GM19025 (cell line): ENCODE measurements at regions not wholly inside any gene's neighbourhood (a gene's known extent, or its start where the extent isn't known, plus 50 kb on each side); places are given as distances from the start of the nearest gene placed in this dataset.
"Not testable (repeated sequence)": the region's sequence is repeated elsewhere in the genome, so short reads cannot be mapped to it uniquely, and the experiment has no call there.

ENCODE experiments used
- ATAC-seq: cut with Tn5 transposase; IDR thresholded peaks from one replicate; pipeline ENCODE4 v1.9.1; 2021; ENCODE audit warnings: mild to moderate bottlenecking, low read depth, moderate library complexity; ENCODE audit not compliant: unreplicated experiment

DNA sequence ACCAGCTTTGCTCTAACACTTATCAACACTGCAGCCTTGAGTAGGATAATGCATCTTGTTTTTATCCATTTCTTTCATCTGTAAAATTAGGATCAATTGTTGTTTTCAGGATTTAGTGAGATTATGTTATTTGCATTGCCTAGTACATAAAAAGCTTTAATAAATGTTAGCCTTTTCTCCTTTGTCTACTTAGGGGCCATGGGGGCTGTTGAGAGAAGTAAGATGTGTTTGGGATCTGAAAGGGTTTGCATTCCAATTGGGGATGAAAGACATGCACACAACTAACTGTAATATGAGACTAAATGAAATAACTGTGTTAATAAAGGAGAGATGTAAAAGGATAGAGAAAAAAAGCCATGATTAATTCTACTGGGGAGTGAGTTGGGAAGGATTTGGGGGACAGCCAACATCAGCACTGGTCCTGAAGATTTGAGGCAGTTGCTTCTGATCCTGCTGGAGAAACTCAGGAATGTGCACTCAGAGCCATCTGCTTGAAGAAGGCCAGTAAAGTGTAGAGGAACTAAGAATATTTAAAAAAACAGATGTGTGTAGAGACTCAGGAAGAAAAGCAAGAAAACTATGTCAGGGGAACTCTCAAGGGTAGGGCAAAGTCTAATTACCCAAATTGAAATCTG lies 236.3 kb downstream of the OLFM4 start:
- no peak for ATAC-seq

DNA sequence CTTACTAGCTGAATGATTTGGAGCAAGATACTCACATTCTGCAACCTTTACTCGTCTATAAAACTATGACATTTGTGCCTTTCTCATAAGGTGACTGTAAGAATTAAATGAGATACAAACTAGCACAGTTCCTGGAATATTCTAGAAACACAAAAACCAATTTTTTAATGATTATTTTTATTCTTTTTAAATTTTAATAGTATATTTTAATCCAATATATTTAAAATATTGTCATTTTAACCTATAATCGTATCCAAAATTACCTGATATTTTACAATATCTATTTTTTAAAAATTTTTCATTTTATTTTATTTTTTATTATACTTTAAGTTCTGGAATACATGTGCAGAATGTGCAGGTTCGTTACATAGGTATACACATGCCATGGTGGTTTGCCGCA lies 238.1 kb downstream of the OLFM4 start:
- ATAC-seq, result no peak

DNA sequence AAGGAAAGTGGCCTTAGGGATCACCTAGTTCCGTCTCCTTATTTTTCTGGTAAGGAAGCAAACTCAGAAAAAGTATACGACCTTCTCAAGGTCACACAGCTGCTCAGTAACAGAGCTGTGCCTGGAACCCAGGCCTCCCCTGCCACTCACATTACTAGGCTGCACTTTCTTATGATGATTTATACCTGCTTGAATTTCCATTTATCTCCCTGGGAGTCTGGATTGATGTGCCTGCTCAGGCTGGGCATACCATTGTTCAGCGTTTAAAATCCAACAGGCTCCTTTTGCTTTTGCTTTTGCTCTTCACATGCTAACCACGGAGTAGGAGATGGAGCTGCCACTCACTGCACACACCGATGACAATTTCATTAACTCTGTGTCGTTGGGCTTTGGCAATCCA lies 241.0 kb downstream of the OLFM4 start:
- no peak for ATAC-seq

DNA sequence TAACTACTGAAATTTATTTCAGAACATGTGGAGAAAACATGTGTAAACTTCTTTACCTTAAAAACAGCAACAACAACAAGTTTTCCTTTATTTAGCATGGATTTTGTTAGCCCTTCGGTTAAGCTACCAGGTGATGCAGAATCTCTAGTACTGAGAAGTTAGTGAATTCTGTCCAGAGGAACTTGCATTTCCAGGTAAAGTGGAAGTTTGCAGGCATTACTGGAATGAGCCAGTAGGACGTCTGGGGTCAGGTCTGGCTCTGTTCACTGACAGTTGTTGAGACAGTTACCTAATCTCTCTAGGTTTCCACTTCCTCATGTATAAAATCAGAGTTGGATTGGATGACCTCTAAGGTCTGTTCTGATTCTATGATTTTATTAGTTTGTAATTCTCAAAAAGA lies 244.3 kb downstream of the OLFM4 start:
- ATAC-seq, result no peak

DNA sequence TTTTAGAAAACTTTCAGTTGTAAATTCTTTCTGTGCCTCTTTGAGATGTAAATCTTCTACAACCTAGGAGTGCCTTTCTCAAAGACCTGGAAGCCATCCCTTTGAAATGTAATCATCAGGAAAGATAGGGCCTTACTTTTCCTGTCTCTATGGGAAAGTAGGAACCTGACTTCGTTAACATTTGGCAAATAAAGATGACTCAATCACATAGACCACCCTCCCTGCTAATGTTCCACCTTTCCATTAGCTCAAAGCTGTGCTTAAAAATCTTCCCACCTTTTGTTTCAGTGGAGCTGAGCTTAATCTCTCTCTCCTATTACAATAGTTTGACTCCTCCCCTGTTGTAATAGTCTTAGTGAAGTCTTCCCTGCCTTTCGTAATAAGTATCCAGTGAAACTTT lies 247.7 kb downstream of the OLFM4 start:
- no peak for ATAC-seq

DNA sequence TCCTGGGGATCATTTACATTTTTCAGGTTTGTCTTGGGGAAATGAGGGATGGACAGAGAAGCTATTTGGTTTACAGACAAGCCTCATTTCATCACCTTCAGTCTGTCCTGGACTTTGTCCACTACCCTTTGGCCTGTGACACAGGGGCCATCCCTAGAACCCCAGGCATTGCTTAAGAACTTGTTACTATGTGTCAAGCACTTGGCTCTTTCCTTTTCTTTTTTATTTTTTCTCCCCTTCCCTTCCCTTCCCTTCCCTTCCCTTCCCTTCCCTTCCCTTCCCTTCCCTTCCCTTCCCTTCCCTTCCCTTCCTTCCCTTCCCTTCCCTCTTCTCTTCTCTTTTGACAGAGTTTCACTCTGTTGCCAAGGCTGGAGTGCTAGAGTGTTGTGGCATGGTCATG lies 253.1 kb downstream of the OLFM4 start:
- ATAC-seq, result no peak

DNA sequence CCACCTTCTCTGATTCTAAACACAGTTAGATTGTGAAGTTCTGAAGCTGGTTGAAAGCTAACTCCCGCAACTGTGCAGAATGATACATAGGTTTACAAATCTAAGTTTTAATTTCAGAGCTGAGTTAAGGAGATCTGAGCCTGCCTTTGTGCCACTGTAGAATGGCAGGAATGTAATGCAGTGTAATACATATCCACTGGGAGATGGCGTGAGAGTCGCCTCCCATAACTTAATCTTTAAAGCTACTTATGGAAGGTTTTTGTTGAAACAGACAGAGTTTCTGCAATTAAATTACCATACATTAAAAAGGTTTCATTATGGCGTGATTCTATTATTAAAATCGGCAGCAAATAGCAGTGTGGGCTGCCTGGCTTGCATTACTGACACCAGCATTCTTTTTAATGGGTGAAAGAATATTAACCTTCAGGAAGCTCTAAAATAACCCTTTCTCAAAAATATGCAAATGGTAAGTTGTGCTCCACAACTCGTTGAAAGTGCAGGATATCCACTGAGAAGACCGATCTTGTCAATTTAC lies 257.4 kb downstream of the OLFM4 start:
- no peak for ATAC-seq

DNA sequence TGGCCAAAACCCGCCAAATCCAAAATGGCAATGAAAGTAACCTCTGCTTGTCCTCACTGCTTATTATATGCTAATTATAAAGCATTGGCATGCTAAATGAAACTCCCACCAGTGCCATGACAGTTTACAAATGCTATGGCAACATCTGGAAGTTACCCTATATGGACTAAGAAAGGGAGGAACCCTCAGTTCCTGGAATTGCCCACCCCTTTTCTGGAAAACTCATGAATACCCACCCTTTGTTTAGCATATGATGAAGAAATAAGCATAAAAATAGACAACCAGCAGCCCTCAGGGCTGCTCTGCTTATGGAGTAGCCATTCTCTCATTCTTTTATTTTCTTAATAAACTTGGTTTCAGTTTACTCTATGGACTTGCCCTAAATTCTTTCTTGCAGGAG lies 269.8 kb downstream of the OLFM4 start:
- no peak for ATAC-seq

DNA sequence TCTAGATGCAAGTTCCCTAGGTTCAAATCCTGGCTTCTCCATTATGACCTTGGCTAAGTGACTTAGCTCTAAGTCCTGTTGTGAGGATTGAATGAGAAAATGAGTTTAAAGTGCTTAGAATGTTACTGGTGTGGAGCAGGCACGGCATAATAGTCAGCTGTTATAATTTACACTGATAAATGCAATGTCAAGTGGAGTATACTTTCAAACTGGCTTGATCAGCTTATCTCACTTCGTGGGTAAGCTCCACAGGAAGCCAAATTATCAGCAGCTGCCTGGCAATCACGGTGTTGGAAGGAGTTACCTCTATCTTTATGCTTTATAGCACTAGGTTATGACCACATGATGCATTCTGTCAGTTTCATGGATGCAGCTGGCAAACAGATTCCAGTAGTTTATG lies 272.8 kb downstream of the OLFM4 start:
- no peak for ATAC-seq

DNA sequence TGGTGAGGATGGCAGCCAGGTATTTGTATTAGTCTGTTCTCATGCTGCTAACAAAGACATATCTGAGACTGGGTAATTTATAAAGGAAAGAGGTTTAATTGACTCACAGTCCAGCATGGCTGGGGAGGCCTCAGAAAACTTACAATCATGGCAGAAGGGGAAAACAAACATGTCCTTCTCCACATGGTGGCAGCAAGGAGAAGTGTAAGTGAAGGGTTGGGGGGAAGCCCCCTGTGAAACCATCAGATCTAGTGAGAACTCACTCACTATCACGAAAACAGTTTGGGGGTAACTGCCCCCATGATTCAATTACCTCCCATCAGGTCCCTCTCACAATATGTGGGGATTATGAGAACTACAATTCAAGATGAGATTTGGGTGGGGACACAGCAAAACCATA lies 276.8 kb downstream of the OLFM4 start:
- ATAC-seq, result not testable (repeated sequence)

DNA sequence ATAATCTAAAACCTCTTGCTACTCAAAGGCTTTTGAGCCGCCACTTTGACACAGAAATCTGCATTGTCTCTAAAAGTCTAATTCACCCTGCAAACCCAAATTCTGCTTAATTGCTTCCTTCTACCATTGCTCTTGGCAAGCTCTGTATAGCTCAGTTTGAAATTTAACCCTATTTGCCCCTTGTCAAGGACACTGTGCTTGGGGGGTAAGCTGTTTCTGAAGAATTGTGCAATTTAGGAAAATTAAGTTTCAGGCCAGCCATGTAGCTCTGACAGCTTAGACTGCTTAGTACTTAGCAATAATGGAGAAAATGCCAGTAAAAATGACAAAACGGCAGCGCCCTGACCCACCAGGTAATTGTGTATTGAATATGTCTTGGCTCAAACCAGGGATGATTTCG lies 282.2 kb downstream of the OLFM4 start:
- no peak for ATAC-seq

DNA sequence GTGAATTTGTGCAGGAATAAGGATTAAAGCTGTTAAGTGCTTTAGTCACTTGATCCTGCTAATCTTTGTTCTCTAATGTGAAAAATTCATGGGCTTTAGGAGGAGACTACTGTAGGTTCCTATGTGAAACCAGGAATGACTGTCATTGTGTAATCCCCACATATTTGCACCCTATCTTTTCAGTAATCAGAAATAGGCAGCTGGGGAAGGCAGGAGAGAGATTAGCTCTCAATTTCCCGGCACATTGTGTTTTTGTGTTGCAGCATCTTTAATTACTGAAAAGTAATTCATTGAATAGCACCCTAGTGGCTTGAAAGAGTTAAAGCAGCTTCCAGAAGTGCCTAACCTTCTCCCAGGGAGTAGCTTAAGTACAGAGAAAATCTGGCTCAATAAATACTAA lies 282.9 kb downstream of the OLFM4 start:
- ATAC-seq, result no peak

DNA sequence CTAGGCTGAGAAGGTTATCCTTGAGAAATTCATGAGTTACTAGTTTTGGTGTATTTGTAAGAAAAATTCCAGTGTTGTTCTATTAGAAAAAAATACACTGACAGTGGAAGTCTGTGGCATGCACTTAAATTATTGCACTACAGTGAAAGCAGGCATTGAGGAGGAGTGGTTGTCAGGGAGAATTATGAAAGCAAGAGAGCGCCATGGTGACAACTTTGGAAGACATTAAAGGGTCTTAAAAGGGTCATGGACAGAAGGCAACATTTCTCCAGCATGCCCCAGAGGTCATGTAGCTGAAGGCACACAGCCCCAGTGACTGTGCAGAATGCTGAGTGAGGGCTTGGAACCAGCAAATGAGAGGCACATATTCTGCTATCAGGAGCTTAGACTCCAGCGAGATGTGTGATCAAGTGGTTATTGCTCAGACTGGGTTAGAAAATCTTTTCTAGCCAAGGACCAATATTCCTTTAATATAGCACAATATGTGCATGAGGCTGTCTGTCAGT lies 292.7 kb downstream of the OLFM4 start:
- ATAC-seq, result no peak

DNA sequence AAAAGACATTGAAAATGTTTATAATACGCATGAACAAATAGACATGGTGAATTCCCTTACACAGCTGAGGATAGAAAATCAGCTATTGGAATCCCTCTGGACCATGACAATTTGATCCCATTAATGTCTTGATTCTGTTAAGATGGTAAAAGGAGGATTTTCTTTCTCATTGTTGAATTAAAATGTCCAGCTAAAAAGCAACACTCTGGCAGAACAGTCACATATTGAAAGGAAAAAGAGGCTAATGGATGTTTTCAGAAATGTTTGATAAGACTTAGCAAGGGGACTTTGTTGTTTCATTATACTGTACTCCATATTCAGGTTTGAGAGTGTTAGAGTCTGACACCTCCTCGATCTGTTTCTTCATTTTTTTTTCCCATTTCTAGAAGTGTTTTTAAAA lies 296.0 kb downstream of the OLFM4 start:
- no peak for ATAC-seq

DNA sequence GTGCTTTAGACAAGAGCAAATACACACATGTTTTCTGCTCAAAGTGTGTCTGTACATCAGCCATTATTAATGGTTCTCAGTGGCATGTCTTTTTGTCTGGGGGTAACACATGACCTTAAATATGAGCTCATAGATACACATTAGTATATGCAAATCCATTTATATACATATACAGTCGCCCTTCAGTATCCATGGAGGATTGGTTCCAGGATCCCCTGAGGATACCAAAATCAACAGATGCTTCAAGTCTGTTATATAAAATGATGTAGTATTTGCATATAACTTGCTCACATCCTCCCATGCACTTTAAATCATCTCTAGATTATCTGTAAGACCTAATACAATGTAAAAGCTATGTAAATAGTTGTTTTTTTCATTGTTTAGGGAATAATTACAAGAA lies 298.1 kb downstream of the OLFM4 start:
- no peak for ATAC-seq

DNA sequence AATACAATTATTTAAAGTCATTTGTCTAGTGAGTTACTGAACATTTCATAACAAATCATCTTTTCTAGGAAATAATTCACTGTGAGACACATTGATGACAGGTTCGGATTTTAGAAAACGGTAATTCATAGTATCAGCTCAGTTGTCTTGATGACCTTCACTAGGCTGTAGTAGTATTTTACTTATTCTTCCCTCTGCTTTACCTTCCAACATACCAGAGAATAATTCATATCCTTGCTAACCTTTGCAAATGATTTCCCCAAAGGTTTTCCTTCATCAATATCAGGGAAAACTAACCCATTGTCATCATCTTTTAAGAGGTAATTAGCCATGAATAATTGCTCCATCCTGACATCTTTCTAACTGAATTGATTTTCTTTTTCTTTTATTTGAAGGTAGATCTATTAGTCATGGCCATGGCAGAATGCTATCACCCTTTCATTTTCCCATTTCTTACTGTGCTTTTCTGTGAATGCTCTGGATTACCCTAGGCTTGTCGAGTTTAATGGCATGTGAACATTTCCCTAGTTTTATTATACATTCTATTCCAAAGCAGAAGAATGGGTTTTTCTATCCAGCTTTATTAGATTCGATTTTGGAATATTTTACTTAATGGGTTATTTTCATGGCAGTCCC lies 299.2 kb downstream of the OLFM4 start:
- no peak for ATAC-seq

DNA sequence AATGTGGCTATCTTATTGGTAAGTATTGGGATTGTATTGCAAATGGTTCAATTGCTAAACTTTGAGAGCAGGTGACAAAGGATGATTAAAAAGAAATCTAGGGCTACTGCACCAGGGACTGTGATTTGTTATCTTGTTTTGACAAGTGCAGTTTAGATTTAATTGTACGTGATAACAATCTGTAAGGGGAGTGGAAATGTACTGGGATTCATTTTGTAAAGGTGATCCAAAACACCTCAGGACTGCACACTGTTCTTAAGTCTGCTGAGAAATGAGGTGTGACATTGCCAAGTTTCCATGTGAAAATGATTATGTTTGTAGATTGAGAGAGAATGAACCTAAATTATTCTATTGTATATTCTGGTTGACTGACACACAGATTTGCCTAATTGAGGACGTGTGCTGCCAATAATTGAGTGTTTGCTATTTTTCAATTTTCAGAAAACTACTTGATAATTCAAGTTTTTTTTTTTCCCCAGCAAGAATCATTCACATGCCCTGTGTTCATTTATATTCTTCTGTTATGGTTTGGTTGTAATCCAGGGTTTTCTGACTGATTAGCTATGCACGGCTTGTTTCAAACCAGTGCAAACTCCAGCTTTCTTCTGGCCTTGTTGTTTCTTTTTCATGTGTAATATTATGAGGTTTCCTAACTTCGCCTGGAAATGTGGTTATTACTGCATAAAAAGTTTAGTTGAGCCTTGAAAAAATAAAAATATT lies 308.0 kb downstream of the OLFM4 start:
- ATAC-seq, result no peak

DNA sequence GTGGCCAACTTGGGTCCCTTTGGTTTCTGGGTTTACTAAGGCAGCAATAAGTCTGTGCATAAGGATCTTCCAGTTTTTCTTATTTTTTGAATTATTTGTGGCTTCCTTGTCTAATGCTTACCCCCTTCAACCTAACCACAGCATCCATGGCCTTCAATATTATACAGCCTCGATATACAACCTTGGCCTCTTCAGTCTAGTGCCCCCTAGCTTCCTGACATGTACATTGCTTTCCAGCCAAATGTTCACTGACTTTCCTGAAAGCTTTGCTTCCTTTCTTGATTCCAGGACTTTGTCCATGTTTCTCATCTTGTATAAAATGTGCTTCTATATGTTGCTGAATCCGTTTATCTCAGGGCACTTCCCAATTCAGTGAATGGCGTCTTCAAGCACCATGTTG lies 310.1 kb downstream of the OLFM4 start:
- no peak for ATAC-seq

DNA sequence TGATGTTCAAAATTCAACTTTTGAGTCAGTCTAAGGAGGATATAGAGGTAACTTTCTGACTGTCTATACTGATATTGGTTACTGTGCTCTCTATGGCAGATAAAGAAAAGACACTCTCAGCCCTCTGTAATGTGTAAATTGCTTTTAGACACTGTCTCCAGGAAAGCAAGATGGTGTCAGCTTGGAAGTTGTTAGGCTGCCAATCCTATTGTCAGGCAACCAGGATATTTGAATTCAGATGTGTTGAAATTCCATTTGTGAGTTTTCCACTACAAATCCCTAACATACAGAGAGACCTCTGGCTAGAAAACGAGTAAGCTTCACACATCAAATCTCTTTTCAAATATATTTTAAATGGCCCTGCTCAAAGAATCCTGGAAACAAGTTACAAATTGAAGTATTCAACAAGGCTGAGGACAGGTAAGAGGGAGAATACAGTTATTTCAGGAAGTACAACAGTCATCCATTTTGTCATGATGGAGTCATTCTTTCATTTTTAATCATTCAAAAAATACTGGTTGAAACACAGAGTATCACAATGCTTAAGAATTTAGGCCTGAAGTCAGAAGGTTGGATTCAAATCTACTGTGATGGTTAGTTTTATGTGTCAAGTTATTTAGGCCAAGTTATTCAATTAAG lies 312.0 kb downstream of the OLFM4 start:
- no peak for ATAC-seq

DNA sequence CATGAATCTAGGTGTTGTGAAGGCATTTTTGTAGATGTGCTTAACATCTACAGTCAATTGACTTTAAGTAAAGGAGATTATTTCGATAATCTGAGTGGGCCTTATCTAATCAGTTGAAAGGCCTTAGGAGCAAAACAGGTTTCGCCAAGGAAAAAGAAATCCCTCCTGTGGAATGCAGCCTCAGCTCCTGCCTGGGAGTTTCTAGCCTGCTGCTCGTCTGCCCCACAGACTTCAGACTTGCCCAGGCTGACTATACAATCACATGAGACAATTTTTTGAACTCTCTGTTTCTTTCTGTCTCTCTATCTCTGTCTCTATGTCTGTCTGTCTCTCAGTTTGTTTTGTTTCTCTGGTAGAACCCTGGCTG lies 312.5 kb downstream of the OLFM4 start:
- no peak for ATAC-seq
